ENCODE measurements at regions not wholly inside any gene's neighbourhood (a gene's known extent, or its start where the extent isn't known, plus 50 kb on each side); places are given as distances from the start of the nearest gene placed in this dataset.

- no peaks in the 10 kb centered on the region for H3K36me3 ChIP-seq
- no peak overlapping the region for H3K4me3 ChIP-seq (replicated peaks in 1 of 3)
- H3K27me3 ChIP-seq = no peaks in the 10 kb centered on the region
- no peak for DNase-seq
- intact Hi-C loops (cut with DNase I) = no loop called here
- H3K4me1 ChIP-seq = no peaks in the 10 kb centered on the region
- H3K27ac ChIP-seq = no peak overlapping the region
- no peak for TF ChIP-seq CTCF (IDR thresholded peaks at IDR 0.05)
- no peaks in the 10 kb centered on the region for H3K9me3 ChIP-seq
Observed at GRCh38 chr1:189206617-189207016, 1271.0 kb downstream of the BRINP3 start.

DNA sequence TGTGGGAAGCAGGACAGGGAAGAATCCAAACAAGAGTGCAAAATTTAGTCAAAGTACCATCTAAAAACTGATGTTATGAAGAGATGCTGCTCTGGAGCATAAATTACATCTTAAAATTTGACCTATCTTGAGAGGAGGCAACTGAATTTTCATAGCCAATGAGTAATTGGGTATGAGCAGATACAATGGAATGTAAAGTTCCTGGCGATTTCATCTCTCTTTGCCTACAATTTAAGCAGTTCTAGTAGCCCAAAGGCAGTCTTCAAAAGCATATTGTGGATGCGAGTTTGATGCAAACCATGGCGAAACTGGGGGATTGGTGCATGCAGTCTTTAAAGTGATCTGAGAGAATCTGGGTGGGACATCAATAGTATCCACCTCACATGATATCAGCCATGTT is 1265.9 kb downstream of the BRINP3 start:
- H3K4me3 ChIP-seq (replicated peaks in 1 of 3) = no peak overlapping the region
- no peak overlapping the region for H3K27ac ChIP-seq
- DNase-seq = no peak
- no peaks in the 10 kb centered on the region for H3K27me3 ChIP-seq
- no peak for TF ChIP-seq CTCF (IDR thresholded peaks at IDR 0.05)
- no peak for TF ChIP-seq POLR2A (IDR thresholded peaks at IDR 0.05)
- intact Hi-C loops (cut with DNase I) = no loop called here
- H3K36me3 ChIP-seq = no peaks in the 10 kb centered on the region
- no peaks in the 10 kb centered on the region for H3K4me1 ChIP-seq
- WGBS, 2 donors = 87 to 92% methylated on average over 3 of the region's 3 CpGs
- no peaks in the 10 kb centered on the region for H3K9me3 ChIP-seq

DNA sequence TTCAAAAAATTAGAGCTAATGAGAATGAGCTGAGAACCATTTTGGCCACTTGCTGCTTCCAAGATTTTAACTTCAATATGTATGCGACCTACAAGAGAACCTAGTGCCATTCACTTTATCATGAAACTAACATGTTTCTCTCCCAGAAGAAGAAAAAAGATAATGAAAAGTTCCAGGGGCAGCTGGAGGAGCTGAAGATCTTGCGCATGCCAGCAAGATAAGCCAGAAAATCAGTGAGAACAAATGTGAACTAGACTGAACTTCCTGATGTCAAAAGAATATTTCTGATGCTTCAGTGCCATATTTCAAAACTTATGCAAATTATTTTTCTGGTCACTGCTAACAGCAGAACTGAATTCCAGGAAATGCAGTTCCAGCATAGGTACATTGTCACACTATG is 1265.1 kb downstream of the BRINP3 start:
- 76 to 80% methylated on average over 2 of the region's 2 CpGs for WGBS, 2 donors
- Histone ChIP-seq H3K9me3 (no peaks in the 10 kb centered on the region), H3K27me3 (no peaks in the 10 kb centered on the region), H3K27ac (no peak overlapping the region), H3K4me1 (no peaks in the 10 kb centered on the region), H3K4me3 (replicated peaks in 1 of 3) (no peak overlapping the region), H3K36me3 (no peaks in the 10 kb centered on the region)
- intact Hi-C loops (cut with DNase I) = no loop called here
- TF ChIP-seq POLR2A (IDR thresholded peaks at IDR 0.05) (no peak), CTCF (IDR thresholded peaks at IDR 0.05) (no peak)
- no peak for DNase-seq

- intact Hi-C loops (cut with DNase I) = no loop called here
- no peaks in the 10 kb centered on the region for H3K27me3 ChIP-seq
Observed at GRCh38 chr1:189216886-189217285, 1260.8 kb downstream of the BRINP3 start.

GRCh38 chr1:189217646-189218045 is 1260.0 kb downstream of the BRINP3 start:
- Histone ChIP-seq H3K9me3 (no peaks in the 10 kb centered on the region), H3K36me3 (no peaks in the 10 kb centered on the region), H3K27me3 (no peaks in the 10 kb centered on the region), H3K4me3 (replicated peaks in 1 of 3) (no peak overlapping the region), H3K27ac (no peak overlapping the region), H3K4me1 (no peaks in the 10 kb centered on the region)
- TF ChIP-seq CTCF (IDR thresholded peaks at IDR 0.05) (no peak), POLR2A (IDR thresholded peaks at IDR 0.05) (no peak)
- no peak for DNase-seq
- intact Hi-C loops (cut with DNase I) = no loop called here

More at GRCh38 chr1:189216886-189217285, 1260.8 kb downstream of the BRINP3 start:
- Histone ChIP-seq H3K9me3 (no peaks in the 10 kb centered on the region), H3K27ac (no peak overlapping the region), H3K4me1 (no peaks in the 10 kb centered on the region), H3K4me3 (replicated peaks in 1 of 3) (no peak overlapping the region), H3K36me3 (no peaks in the 10 kb centered on the region)
- WGBS, 2 donors = 88 to 92% methylated on average over 1 of the region's 1 CpG
- DNase-seq = no peak
- TF ChIP-seq POLR2A (IDR thresholded peaks at IDR 0.05) (no peak), CTCF (IDR thresholded peaks at IDR 0.05) (no peak)
